IPS-20b (cell line): ENCODE measurements at regions not wholly inside any gene's neighbourhood (a gene's known extent, or its start where the extent isn't known, plus 50 kb on each side); places are given as distances from the start of the nearest gene placed in this dataset.
"Not testable (repeated sequence)": the region's sequence is repeated elsewhere in the genome, so short reads cannot be mapped to it uniquely, and the experiment has no call there.

Experiments
- H3K27ac ChIP-seq: one replicate; pipeline ENCODE4 v1.5.1; 2013; ENCODE audit warnings: low read length
- H3K27me3 ChIP-seq: 2 replicates; pipeline ENCODE4 v1.6.1; 2013; ENCODE audit warnings: mild to moderate bottlenecking, low read length, inconsistent platforms; ENCODE audit not compliant: insufficient read depth
- H3K36me3 ChIP-seq: 2 replicates; pipeline ENCODE4 v1.6.1; 2013; ENCODE audit warnings: low read depth, mild to moderate bottlenecking, inconsistent platforms, low read length, moderate library complexity; ENCODE audit not compliant: insufficient read depth
- H3K4me1 ChIP-seq: 2 replicates; pipeline ENCODE4 v1.6.1; 2013; ENCODE audit warnings: mild to moderate bottlenecking, control low read depth, inconsistent platforms, low read length, moderate library complexity; ENCODE audit not compliant: insufficient read depth
- H3K4me3 ChIP-seq: 2 replicates; pipeline ENCODE4 v1.5.1; 2013; ENCODE audit warnings: mild to moderate bottlenecking, low read length, inconsistent platforms
- H3K9ac ChIP-seq: 2 replicates; pipeline ENCODE4 v1.6.1; 2013; ENCODE audit warnings: low read depth, mild to moderate bottlenecking, inconsistent platforms, low read length, moderate library complexity
- H3K9me3 ChIP-seq: 2 replicates; pipeline ENCODE4 v1.6.1; 2013; ENCODE audit warnings: mild to moderate bottlenecking, low read depth, low read length, inconsistent platforms; ENCODE audit not compliant: insufficient read depth

DNA sequence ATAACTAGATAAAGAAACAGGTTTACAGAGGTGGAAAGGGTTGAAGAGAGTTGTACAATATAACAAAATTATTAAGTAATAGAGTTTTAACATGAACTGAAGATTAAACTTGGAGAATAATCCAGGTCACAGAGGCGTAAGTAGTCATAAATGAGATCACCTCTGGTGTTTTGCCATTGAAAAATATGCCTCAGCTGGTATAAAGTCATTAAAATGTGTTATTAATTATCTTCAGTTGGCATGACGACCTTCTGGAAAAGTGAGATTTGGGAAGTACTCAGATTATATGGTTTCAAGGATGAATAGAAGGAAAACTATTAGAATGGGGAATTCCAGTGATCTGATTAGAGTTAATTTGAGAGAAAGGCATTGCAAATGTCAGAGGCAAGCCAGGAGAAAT lies 237.5 kb upstream of the ANXA10 start:
- no peaks in the 10 kb centered on the region for H3K36me3 ChIP-seq
- H3K9ac ChIP-seq: no peak overlapping the region
- H3K4me3 ChIP-seq: no peak overlapping the region
- no peak overlapping the region for H3K27ac ChIP-seq
- H3K4me1 ChIP-seq: no peaks in the 10 kb centered on the region
- H3K27me3 ChIP-seq: no peaks in the 10 kb centered on the region
- no peaks in the 10 kb centered on the region for H3K9me3 ChIP-seq

DNA sequence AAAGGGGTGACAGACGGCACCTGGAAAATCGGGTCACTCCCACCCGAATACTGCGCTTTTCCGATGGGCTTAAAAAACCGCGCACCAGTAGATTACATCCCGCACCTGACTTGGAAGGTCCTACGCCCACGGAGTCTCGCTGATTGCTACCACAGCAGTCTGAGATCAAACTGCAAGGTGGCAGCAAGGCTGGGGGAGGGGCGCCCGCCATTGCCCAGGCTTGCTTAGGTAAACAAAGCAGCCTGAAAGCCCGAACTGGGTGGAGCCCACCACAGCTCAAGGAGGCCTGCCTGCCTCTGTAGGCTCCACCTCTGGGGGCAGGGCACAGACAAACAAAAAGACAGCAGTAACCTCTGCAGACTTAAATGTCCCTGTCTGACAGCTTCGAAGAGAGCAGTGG lies 234.2 kb upstream of the ANXA10 start:
- not testable (repeated sequence) for H3K4me3 ChIP-seq, H3K36me3 ChIP-seq, H3K4me1 ChIP-seq, H3K27ac ChIP-seq, H3K9ac ChIP-seq, H3K9me3 ChIP-seq, H3K27me3 ChIP-seq

DNA sequence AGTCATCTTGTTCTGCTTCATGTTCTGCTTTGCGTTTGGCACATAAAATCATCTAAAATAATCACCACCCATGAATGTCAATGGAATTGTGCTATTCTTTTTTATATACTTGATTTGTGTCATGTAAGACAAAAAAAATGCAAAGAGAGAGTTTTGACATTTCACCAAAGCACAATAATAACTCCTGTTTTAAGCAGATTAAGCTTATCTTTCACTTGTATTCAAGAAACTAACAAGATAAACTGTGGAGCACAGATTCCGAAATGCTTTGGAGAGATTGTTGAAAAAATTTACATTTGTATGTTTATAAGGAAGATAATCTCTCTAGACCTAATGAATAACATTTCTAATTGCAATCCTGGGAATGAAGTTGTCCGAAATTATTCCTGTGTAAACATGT lies 225.1 kb upstream of the ANXA10 start:
- no peaks in the 10 kb centered on the region for H3K27me3 ChIP-seq
- no peaks in the 10 kb centered on the region for H3K9me3 ChIP-seq
- no peaks in the 10 kb centered on the region for H3K36me3 ChIP-seq
- H3K4me3 ChIP-seq: no peak overlapping the region
- H3K4me1 ChIP-seq: no peaks in the 10 kb centered on the region
- no peak overlapping the region for H3K9ac ChIP-seq
- H3K27ac ChIP-seq: no peak overlapping the region

DNA sequence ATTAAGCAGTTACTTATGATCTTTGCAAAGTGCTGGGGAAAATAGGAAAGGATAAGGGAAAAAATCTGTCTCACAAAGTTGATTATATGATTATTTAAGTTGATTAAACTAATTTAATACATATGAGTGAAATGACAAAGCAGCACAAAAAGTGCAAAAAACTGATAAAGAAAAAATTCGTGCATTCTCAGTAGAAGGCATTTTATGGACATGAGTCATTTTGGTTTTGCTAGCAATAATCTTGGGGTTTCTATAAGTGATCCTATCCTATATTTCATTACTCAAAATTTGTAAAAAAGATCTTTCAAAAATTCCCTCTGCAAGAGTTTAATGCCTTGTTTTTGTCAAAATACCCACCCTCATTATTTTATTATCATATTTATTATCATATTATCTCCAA lies 224.2 kb upstream of the ANXA10 start:
- Histone ChIP-seq H3K9me3 (no peaks in the 10 kb centered on the region), H3K9ac (no peak overlapping the region), H3K4me1 (no peaks in the 10 kb centered on the region; the same call in 1 of the 2 replicates), H3K4me3 (no peak overlapping the region), H3K36me3 (no peaks in the 10 kb centered on the region), H3K27me3 (no peaks in the 10 kb centered on the region), H3K27ac (no peak overlapping the region)

DNA sequence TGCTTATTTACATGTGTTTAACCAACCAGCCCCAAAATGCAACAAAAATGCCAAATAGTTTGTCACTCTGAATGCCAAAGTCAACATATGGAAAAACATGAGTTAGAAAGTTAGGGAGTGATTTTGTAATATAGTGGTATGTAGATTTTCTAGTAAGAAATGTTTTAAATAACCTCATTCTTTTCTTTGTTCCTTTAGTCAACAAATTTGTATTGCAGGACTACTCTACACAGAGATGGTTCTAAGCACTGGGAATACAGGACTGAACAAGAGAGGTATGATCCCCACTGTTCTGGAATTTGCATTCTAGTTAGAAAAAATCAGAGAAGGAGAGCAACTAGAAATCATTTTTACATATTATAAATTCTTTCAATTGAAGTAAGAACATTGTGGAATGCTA lies 218.8 kb upstream of the ANXA10 start:
- Histone ChIP-seq H3K4me1 (no peaks in the 10 kb centered on the region; the same call in 1 of the 2 replicates), H3K27me3 (no peaks in the 10 kb centered on the region), H3K4me3 (no peak overlapping the region), H3K36me3 (no peaks in the 10 kb centered on the region), H3K9ac (no peak overlapping the region), H3K9me3 (peaks cover 5% of the 10 kb centered on the region; the same call in 1 of the 2 replicates), H3K27ac (no peak overlapping the region)

DNA sequence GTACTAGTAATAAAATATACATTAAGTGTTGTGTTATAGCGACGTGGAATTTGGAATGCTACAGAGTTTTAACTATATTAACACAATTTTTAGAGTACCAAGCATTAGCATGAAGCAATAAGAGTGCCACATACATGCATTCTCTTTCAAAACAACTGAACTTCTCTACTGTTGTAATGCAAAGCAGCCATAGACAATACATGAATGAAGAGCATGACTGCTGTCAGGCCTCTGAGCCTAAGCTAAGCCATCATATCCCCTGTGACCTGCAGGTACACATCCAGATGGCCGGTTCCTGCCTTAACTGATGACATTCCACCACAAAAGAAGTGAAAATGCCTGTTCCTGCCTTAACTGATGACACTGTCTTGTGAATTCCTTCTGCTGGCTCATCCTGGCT lies 216.2 kb upstream of the ANXA10 start:
- not testable (repeated sequence) for H3K9me3 ChIP-seq

DNA sequence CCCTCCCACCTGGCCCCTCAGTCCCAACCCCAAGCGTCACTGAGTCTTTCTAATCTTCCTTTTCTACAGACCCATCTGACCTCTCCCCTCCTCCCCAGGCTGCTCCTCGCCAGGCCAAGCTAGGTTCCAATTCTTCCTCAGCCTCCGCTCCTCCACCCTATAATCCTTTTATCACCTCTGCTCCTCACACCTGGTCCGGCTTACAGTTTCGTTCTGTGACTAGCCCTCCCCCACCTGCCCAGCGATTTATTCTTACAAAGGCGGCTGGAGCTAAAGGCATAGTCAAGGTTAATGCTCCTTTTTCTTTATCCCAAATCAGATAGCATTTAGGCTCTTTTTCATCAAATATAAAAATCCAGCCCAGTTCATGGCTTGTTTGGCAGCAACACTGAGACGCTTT lies 214.5 kb upstream of the ANXA10 start:
- H3K9me3 ChIP-seq, H3K27ac ChIP-seq, H3K4me3 ChIP-seq, H3K4me1 ChIP-seq, H3K9ac ChIP-seq, H3K27me3 ChIP-seq, H3K36me3 ChIP-seq: not testable (repeated sequence)

More for the DNA sequence above, 216.2 kb upstream of the ANXA10 start:
- H3K36me3 ChIP-seq, H3K4me3 ChIP-seq, H3K27ac ChIP-seq, H3K9ac ChIP-seq, H3K4me1 ChIP-seq, H3K27me3 ChIP-seq: not testable (repeated sequence)

DNA sequence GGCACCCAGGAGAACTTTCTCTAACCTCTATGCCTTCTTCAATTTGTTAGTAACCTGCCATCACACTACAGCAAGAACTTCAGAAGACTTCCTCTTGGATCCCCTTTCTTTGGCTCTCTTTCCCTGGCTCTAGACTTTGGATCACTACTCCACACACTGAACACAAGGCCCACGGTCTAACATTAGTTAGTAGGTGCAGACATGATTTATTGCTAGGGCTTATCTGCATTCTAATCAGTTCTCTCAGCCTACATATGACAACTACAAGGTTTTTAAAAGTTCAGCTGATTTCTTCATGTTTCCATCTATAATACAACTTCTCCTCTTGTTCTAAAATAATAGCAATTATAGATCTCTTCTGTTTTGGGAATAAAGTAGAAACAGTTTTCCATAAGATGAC lies 209.1 kb upstream of the ANXA10 start:
- no peaks in the 10 kb centered on the region for H3K36me3 ChIP-seq
- no peak overlapping the region for H3K4me3 ChIP-seq
- H3K27ac ChIP-seq: no peak overlapping the region
- H3K4me1 ChIP-seq: no peaks in the 10 kb centered on the region
- peaks cover 17% of the 10 kb centered on the region; the same call in 1 of the 2 replicates for H3K9me3 ChIP-seq
- no peaks in the 10 kb centered on the region for H3K27me3 ChIP-seq
- no peak overlapping the region for H3K9ac ChIP-seq

DNA sequence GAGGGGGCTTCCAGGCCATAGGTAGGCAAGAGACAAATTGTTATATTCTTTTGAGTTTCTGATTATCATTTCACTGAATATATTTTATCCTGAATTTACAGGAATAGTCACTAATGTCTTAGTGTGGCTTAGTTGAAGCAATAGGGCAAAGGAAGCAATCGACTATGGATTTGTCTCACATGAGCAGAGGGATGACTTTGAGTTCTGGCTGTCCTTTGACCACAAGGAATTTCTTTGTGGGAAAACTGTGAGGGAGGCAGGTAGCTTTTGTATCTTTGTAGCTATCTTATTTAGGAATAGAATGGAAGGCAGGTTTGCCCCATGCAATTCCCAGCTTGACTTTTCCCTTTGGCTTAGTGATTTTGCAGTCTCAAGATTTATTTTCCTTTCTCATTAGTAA lies 207.3 kb upstream of the ANXA10 start:
- H3K27ac ChIP-seq: no peak overlapping the region

DNA sequence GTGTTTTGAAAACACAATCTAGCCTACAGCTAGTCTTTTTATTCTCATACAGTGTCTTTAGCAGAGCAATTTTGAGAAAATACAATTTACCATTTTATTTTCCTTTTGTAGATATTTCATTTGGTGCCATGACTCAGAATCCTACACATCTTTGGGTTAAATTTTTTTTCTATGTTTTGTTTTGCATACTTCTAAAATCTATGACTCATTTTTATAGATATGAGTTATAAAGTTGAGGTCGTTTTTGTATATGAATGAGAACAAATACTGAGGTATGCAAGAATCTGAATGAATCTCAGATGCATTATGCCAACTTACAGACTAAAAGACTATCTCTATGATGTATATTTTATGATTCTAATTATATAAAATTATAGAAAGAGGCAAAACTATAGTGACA lies 206.5 kb upstream of the ANXA10 start:
- H3K4me3 ChIP-seq: no peak overlapping the region
- H3K4me1 ChIP-seq: no peaks in the 10 kb centered on the region
- H3K27ac ChIP-seq: no peak overlapping the region
- H3K36me3 ChIP-seq: no peaks in the 10 kb centered on the region
- H3K9me3 ChIP-seq: peaks cover 17% of the 10 kb centered on the region; the same call in 1 of the 2 replicates
- H3K9ac ChIP-seq: no peak overlapping the region
- no peaks in the 10 kb centered on the region for H3K27me3 ChIP-seq

More for the DNA sequence above, 207.3 kb upstream of the ANXA10 start:
- no peaks in the 10 kb centered on the region for H3K4me1 ChIP-seq
- no peaks in the 10 kb centered on the region for H3K27me3 ChIP-seq
- H3K9me3 ChIP-seq: peaks cover 17% of the 10 kb centered on the region; the same call in 1 of the 2 replicates
- H3K4me3 ChIP-seq: no peak overlapping the region
- no peaks in the 10 kb centered on the region for H3K36me3 ChIP-seq
- H3K9ac ChIP-seq: no peak overlapping the region

DNA sequence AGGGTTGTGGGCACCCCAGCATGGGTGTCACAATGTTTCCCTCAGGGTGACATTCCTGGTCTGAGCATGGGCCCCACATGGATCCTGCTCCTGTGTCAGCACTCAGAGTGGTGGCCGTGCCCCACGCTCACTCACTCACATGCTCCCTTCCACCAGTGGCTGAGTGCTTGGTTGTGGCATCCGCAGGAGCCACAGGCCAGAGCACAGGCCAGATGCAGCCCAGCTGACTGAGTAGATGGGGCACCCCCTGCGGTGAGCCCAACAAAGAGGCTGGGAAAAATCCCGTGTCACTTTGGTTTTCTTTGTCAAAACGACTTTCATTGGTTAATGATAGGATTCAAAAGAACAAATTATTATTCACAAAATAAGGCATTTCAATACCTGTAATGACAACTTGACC lies 204.6 kb upstream of the ANXA10 start:
- Histone ChIP-seq H3K27me3 (no peaks in the 10 kb centered on the region), H3K4me1 (no peaks in the 10 kb centered on the region), H3K9ac (no peak overlapping the region), H3K9me3 (peaks cover 17% of the 10 kb centered on the region; the same call in 1 of the 2 replicates), H3K27ac (no peak overlapping the region), H3K36me3 (no peaks in the 10 kb centered on the region), H3K4me3 (no peak overlapping the region)

DNA sequence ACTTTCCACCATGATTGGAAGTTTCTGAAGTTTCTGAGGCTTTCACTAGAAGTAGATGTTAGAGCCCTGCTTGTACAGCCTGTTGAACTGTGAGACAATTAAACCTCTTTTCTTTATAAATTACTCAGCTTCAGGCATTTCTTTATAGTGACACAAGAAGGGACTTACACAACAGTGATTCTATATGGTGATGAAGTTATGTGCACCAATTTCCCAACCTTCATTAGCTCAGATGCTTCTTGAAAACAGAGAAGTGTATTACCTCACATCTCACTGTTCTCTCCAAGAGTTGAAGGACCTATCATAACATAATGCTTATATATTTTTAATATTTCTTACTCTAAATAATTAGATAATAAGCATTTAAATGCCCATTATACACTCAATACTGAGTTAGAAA lies 202.1 kb upstream of the ANXA10 start:
- H3K9ac ChIP-seq: no peak overlapping the region
- no peaks in the 10 kb centered on the region for H3K27me3 ChIP-seq
- no peaks in the 10 kb centered on the region for H3K36me3 ChIP-seq
- H3K4me1 ChIP-seq: no peaks in the 10 kb centered on the region; the same call in 1 of the 2 replicates
- H3K9me3 ChIP-seq: peaks cover 17% of the 10 kb centered on the region; the same call in 1 of the 2 replicates
- H3K27ac ChIP-seq: no peak overlapping the region
- no peak overlapping the region for H3K4me3 ChIP-seq

DNA sequence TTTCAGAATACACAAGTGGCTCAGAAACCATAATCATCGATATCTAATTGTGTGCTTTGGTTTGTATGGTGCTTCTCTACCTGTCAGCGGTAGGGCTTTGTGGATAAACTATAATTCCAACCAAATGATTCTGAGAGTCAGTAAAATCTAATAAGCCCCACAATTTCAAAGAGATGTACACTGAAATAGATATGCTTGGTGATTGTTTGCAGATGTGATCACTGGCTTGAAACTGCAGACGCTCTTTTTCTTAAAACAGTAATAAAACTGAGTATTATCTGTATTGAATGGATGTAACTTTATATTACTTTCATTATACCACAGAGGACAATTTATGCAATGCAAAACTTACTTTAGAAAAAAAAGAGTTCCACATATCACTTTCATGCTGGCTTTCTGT lies 198.8 kb upstream of the ANXA10 start:
- no peaks in the 10 kb centered on the region; the same call in none of the 2 replicates for H3K4me1 ChIP-seq
- H3K27me3 ChIP-seq: no peaks in the 10 kb centered on the region
- H3K36me3 ChIP-seq: no peaks in the 10 kb centered on the region
- H3K9ac ChIP-seq: no peak overlapping the region
- H3K4me3 ChIP-seq: no peak overlapping the region
- no peak overlapping the region for H3K27ac ChIP-seq
- H3K9me3 ChIP-seq: no peaks in the 10 kb centered on the region
